ENCODE measurements at regions not wholly inside any gene's neighbourhood (a gene's known extent, or its start where the extent isn't known, plus 50 kb on each side); places are given as distances from the start of the nearest gene placed in this dataset.

DNA sequence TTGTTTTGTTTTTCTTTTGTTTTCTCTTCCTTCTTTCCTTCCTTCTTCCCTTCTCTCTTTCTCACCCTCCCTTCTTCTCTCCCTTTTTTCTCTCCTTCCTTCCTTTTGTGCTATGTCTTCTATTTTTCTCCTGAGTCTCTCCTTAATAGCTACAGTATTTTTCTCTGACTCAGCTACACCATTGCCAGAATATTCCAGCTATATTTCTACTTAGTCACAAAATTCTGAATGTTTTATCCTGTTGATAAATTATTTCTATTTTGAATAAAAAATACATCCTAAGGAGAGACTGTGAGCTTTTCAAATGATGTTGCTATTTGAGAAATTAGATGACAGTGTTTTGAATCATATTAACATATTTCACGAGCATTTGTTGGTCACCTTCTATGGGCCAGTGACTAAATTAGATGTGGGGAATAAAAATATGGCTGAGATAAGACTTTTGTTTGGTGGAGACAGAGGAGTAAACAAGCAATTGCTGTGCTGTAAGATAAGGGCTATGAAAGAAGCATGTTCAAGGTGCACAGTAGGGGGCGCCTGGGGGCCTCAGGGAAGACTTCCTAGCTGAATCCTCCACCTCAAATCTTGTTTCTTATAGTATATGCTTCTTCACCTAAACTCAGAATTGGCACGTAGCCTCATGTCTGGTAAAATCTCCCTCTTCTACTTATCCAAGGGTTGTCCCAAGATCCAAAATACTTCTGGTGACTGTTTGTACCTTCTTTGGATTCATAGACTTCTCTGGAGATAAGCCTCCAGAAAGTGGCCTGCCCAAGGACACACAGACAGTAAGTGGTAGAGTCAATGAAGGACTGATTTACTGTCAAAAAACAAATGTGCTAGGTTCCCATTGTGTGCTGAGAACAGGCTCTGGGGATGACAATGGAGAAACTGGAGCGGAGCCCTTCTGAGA is 115.5 kb upstream of the CREB5 start:
- Histone ChIP-seq H3K36me3 (ENCODE audit: insufficient read depth, low read length) (no peaks in the 10 kb centered on the region), H3K9ac (ENCODE audit: insufficient read length) (no peak overlapping the region), H3K27ac (no peak overlapping the region), H3K9me3 (ENCODE audit: low read depth, low read length) (no peaks in the 10 kb centered on the region), H3K4me3 (no peak overlapping the region)
- TF ChIP-seq FOXP2 (optimal IDR thresholded peaks at IDR 0.05; ENCODE audit: control extremely low read depth, extremely low read length, insufficient read depth) = no peak
- TF ChIP-seq POLR2AphosphoS5 (IDR thresholded peaks at IDR 0.05; ENCODE audit: borderline replicate concordance, low read depth, low read length) = no peak
- TF ChIP-seq EZH2 (IDR thresholded peaks at IDR 0.05) = no peak
- peak; percentile 14 for DNase-seq (ENCODE audit: low read depth, low spot score)

DNA sequence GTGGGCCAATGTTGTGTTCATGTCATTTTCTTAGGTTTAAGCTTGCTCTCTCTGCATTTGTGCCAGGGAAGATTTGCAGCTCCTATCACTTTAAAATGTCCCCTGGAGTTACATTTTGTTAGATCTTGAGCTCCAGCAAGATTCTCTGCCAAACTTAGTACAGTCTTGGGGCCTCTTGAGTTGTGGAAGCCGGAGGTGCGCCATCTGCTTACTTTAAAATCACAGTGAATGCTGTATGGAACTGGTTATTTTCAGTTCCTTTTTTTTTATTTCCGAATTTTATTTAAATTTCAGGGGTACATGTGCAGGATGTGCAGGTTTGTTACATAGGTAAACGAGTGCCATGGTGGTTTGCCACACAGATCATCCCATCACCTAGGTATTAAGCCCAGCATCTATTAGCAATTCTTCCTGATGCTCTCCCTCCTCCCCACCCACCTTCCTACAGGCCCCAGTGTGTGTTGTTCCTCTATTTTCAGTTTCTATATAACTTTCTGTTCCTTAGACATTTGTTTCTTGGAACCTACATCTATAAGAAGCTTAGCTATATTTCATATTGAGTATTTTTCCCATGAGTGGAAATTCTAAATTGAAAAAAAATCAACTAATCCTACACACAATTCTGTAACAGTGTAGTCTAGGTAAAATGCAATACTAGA is 114.4 kb upstream of the CREB5 start:
- Histone ChIP-seq H3K36me3 (ENCODE audit: insufficient read depth, low read length) (no peaks in the 10 kb centered on the region), H3K9ac (ENCODE audit: insufficient read length) (peak overlapping the region; percentile 17), H3K9me3 (ENCODE audit: low read depth, low read length) (no peaks in the 10 kb centered on the region), H3K27ac (no peak overlapping the region), H3K4me3 (no peak overlapping the region)
- no peak for TF ChIP-seq POLR2AphosphoS5 (IDR thresholded peaks at IDR 0.05; ENCODE audit: borderline replicate concordance, low read depth, low read length)
- no peak for TF ChIP-seq FOXP2 (optimal IDR thresholded peaks at IDR 0.05; ENCODE audit: control extremely low read depth, extremely low read length, insufficient read depth)
- no peak for TF ChIP-seq EZH2 (IDR thresholded peaks at IDR 0.05)
- DNase-seq (ENCODE audit: low read depth, low spot score) = no peak

GRCh38 chr7:28298870-28299518 is 113.3 kb upstream of the CREB5 start:
- Histone ChIP-seq H3K9ac (ENCODE audit: insufficient read length) (no peak overlapping the region), H3K4me3 (no peak overlapping the region), H3K27ac (no peak overlapping the region), H3K36me3 (ENCODE audit: insufficient read depth, low read length) (no peaks in the 10 kb centered on the region), H3K9me3 (ENCODE audit: low read depth, low read length) (no peaks in the 10 kb centered on the region)
- TF ChIP-seq POLR2AphosphoS5 (IDR thresholded peaks at IDR 0.05; ENCODE audit: borderline replicate concordance, low read depth, low read length) = no peak
- no peak for TF ChIP-seq EZH2 (IDR thresholded peaks at IDR 0.05)
- no peak for TF ChIP-seq FOXP2 (optimal IDR thresholded peaks at IDR 0.05; ENCODE audit: control extremely low read depth, extremely low read length, insufficient read depth)
- DNase-seq (ENCODE audit: low read depth, low spot score) = no peak

- Histone ChIP-seq H3K36me3 (ENCODE audit: insufficient read depth, low read length) (no peaks in the 10 kb centered on the region), H3K9ac (ENCODE audit: insufficient read length) (no peak overlapping the region), H3K9me3 (ENCODE audit: low read depth, low read length) (no peaks in the 10 kb centered on the region), H3K4me3 (no peak overlapping the region), H3K27ac (no peak overlapping the region)
- no peak for DNase-seq (ENCODE audit: low read depth, low spot score)
- no peak for TF ChIP-seq POLR2AphosphoS5 (IDR thresholded peaks at IDR 0.05; ENCODE audit: borderline replicate concordance, low read depth, low read length)
- no peak for TF ChIP-seq EZH2 (IDR thresholded peaks at IDR 0.05)
- no peak for TF ChIP-seq FOXP2 (optimal IDR thresholded peaks at IDR 0.05; ENCODE audit: control extremely low read depth, extremely low read length, insufficient read depth)
These were observed 112.8 kb upstream of the CREB5 start for GRCh38 chr7:28299556-28299955.

DNA sequence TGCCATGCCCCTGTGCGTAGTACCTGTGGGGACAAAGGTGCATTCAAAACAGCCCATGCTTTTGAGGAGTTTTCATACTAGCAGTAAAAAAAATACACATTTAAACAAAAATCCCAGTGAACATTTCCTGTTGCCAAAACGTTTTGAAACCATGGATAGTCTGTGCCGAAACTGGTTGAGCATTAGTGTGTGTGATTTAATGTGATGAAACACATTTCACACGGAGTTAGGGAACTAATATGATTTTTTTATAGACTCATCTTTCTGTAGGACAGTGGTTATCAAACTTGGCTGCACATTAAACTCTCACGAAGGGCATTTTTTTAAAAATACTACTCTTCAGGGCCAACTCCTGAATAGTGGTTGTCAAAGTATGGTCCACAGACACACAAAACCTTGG is 111.8 kb upstream of the CREB5 start:
- H3K4me3 ChIP-seq = no peak overlapping the region
- no peak overlapping the region for H3K27ac ChIP-seq
- H3K9me3 ChIP-seq (ENCODE audit: low read depth, low read length) = no peaks in the 10 kb centered on the region
- no peak for DNase-seq (ENCODE audit: low read depth, low spot score)
- no peaks in the 10 kb centered on the region for H3K36me3 ChIP-seq (ENCODE audit: insufficient read depth, low read length)
- no peak for TF ChIP-seq POLR2AphosphoS5 (IDR thresholded peaks at IDR 0.05; ENCODE audit: borderline replicate concordance, low read depth, low read length)
- no peak for TF ChIP-seq FOXP2 (optimal IDR thresholded peaks at IDR 0.05; ENCODE audit: control extremely low read depth, extremely low read length, insufficient read depth)
- no peak for TF ChIP-seq EZH2 (IDR thresholded peaks at IDR 0.05)
- H3K9ac ChIP-seq (ENCODE audit: insufficient read length) = no peak overlapping the region

DNA sequence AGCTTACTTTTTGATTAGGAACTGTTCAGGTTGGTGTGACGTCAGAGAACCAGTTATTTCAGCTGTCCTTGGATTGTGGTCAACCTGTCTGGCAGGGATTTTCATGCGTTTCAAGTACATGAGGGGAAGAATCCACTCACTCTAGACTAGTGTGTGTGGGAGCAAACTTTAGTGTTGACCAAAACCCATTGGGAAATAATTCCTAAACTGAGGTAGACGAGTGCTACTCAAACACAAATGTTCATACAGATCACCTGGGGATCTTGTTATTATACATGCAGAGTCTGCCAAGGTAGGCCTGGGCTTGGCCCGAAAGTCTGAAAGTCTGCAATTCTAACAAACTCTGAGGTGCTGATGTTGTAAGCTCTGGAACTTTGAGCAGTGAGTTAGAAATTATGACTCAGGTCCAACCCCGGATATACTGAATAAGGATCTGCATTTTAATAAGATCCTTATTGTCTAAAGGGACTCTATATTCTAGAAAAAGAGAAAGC is 111.1 kb upstream of the CREB5 start:
- no peak overlapping the region for H3K27ac ChIP-seq
- H3K4me3 ChIP-seq = no peak overlapping the region
- H3K9me3 ChIP-seq (ENCODE audit: low read depth, low read length) = no peaks in the 10 kb centered on the region
- DNase-seq (ENCODE audit: low read depth, low spot score) = no peak
- no peaks in the 10 kb centered on the region for H3K36me3 ChIP-seq (ENCODE audit: insufficient read depth, low read length)
- TF ChIP-seq POLR2AphosphoS5 (IDR thresholded peaks at IDR 0.05; ENCODE audit: borderline replicate concordance, low read depth, low read length) (no peak), EZH2 (IDR thresholded peaks at IDR 0.05) (no peak), FOXP2 (optimal IDR thresholded peaks at IDR 0.05; ENCODE audit: control extremely low read depth, extremely low read length, insufficient read depth) (no peak)
- no peak overlapping the region for H3K9ac ChIP-seq (ENCODE audit: insufficient read length)

DNA sequence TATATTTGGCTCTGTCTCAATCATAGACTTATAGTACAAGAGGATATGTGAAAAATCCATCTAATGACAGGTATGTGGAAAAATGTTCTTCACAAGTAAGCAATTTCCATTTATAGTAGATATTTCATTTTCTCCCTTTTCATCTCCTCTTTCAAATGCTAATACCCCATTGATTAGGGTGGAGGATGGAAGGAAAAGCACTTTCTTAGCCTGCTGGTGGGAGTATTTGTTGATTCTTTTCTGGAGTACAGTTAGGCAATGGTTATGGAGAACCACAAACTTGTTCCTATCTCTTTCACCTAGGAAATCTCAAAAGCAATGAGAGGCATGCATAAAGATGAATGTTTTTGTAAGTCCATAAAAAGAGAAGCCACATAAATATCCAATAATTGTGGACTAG is 108.0 kb upstream of the CREB5 start:
- Histone ChIP-seq H3K4me3 (no peak overlapping the region), H3K36me3 (ENCODE audit: insufficient read depth, low read length) (no peaks in the 10 kb centered on the region), H3K9me3 (ENCODE audit: low read depth, low read length) (no peaks in the 10 kb centered on the region), H3K9ac (ENCODE audit: insufficient read length) (no peak overlapping the region), H3K27ac (no peak overlapping the region)
- TF ChIP-seq POLR2AphosphoS5 (IDR thresholded peaks at IDR 0.05; ENCODE audit: borderline replicate concordance, low read depth, low read length) (no peak), EZH2 (IDR thresholded peaks at IDR 0.05) (no peak), FOXP2 (optimal IDR thresholded peaks at IDR 0.05; ENCODE audit: control extremely low read depth, extremely low read length, insufficient read depth) (no peak)
- DNase-seq (ENCODE audit: low read depth, low spot score) = no peak

Measured in SK-N-MC (cell line).